Glomerular endothelial cell (primary cell): ENCODE measurements at regions not wholly inside any gene's neighbourhood (a gene's known extent, or its start where the extent isn't known, plus 50 kb on each side); places are given as distances from the start of the nearest gene placed in this dataset.

Experiments used
- DNase-seq: peaks from one replicate; pipeline ENCODE4 v3.0.0-alpha.2; 2011; ENCODE audit warnings: low read depth, low spot score; ENCODE audit errors: extremely low read depth

DNA sequence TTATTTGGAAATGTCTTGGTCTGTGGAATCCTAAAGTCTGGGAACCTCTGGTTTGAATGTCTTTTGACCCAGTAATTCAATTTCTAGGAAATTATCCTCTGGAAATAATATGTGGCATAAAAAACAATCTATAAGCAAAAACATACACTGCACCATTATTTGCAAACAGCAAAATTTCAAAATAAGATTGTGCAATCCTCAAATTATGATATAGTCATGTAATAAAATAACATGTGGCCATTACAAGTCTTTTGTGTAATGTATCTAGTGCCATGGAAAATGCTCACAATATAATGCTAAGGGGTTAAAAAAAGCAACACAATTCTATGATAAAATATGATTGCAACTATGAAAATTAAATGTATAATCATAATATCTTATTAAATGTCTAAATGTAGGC lies 312.9 kb upstream of the RUNX1 start:
- DNase-seq, result no peak

DNA sequence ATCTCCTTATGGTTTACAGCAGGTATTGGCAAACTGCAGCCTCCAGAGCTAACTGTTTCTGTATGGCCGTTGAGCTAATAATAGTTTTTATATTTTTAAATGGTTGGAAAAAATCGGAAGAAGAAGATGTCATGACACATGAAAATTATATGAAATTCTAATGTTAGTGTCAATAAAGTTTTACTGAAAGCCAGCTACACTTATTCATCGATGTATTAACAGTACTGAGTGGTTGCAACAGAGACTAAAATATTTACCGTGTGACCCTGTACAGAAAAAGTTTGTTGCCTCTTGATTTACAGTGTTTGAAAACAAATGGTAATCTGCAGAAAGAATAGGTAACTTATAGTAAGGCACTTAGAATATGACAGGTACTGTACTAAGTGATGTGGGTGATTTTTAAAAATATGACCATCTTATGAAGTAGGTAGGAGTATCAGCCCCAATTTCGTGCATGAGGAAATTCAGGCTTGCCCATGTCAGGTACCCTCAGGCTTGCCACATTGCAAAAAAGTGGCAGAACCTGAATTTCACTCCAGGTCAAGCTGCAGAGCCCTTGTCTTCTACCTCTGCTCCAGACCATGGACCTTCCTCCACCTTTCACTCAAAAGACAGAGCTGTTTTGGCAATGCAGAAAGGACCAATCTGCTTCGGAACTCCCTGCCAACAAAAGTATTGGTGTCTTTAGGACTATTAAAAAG lies 311.9 kb upstream of the RUNX1 start:
- DNase-seq, result no peak

DNA sequence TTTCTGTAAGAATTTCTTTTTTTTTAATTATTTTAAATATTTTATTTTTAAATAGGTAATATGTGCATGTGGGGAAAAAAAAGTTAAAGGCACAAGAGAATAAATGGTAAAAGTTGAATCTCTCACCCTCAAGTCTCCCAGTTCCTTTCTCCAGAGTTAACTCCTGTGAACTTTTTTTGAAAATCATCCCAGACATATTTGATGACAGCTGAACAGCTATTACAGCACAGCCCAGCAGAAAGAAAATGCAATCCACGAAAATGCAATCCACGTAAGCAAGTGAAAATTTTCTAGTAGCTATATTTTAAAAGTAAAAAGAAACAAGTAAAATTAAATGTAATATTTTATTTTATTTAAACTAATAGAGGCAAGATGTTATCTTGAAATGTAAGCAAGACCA lies 310.0 kb upstream of the RUNX1 start:
- no peak for DNase-seq

DNA sequence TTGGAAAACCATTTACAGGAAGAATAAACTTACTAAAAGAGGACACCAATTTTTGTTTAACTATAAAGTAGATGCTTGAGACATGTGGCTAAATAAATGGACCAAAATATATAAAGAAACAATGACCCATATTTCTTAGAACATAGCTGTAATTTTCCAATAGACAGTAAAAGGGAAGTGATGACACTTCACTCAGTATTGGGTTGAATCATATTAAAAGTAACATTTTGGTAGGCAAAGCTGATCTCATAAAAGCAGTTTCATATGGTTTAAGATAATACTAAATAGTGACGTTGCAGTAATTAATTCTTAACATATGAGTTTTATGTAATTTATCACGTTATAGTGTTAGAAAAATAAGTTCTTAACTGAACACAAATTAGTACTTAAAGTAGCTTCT lies 308.9 kb upstream of the RUNX1 start:
- DNase-seq, result no peak

DNA sequence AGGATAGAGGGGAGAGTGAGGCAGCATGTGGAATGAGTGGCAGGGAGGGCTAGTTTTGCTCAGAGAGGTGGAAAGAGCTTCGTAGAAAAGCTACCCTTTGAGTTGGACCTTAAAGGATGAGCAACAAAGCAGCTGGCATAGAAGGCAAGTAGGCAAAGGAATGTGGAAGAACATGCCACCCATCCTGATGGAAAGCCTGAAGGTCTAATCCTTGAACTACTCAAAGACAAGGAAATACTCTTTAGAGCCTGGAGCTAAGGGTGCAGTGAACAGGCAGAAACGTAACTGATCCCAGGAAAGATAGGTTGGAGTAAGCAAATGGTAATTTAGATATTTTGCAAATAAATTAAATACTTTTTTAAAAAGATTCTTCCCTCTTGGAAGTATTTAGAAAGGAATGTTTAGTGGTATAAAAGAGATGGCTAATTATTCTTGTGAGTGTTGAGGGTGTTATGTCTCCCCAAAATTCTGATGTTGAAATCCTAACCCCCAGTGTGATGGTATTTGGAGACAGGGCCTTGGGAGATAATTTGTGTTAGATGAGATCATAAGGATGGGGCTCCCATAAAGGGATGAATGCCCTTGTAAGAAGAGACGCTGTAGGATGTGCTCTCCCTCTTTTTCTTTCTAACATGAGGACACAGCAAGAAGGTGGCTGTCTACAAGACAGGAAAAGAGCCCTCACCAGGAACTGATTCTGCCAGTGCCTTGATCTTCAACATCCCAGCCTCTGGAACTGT lies 308.1 kb upstream of the RUNX1 start:
- no peak for DNase-seq

DNA sequence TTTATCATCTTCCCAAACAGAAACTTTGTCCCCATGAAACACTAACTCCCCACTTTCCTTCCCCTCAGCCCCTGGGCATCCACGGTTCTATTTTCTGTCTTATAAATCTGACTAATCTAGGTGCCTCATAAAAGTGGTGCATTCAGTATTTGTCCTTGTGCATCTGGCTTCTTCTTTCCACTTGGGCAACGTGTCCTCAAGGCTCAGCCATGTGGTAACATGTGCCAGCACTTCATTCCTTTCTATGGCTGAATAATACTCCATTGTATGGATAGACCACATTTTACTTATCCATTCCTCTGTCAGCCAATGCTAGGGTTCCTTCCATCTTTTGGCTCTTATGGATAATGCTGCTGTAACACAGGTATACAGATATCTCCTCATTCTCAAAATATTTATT lies 305.0 kb upstream of the RUNX1 start:
- no peak for DNase-seq

DNA sequence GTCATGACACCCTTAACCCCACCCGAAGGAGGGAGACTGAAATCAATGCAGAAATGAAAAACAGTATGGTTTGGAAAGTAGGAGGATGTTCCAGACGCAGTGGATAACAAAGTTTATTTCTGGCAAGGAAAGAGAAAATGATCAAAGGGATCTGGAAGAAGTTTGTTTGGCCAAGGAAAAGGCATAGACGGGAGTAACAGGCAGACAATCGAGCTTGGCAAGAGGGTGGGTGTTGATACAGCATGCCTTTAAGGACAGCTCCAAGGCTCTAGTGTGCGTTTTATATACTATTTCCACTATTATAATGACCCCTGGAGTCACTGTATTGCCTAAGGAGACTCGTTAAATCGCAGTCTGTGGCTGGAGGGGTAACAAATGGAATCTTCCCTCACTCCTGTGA lies 303.7 kb upstream of the RUNX1 start:
- no peak for DNase-seq

DNA sequence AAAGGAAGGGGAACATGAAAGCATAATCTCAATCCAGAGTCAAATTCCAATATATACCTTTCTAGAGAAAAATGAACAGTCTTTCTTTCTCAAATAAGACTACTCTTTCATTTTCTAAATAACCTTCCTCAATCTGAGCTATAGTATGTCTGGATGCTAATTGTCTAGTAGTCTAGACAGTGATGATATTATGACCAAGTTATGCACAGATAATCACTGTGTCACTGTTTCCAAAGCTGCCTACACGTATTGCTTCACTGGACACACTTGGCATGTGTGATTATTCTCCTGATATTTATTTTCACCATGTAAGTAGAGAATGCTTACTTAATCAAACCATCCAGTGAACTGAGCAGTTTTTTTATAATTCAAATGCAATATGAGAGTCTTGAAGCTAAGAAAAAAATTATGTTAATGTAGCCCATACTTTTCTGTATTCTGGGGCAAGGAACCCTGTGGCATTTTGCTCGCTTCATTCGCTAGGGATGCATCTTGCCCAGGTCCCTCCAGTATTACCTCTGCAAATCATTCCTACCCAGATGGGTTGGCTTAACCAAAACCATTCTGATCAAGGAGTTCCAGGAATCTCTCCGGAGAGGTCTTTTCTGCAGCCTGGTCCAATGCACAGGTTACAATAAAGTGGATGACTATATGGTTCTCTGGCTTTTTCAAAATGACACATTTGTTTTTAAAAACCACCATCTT lies 303.1 kb upstream of the RUNX1 start:
- no peak for DNase-seq

DNA sequence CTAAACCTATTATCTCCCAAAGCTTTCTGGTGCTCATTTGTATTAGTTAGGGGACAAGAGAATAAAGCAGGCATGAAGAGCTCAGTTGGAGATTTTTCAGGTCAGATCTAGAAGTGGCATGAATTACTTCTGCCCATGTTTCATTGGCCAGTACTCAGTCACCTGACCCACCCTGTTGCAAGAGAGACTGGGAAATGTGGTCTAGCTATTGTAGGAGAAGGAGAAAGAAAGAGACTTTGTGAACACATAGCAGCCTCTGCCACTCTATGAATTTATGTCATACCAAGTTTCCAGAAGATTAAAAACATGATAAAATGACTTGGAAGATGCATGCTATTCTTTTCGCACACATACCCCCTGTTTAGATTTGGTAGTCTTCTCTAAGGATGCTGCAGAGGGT lies 302.3 kb upstream of the RUNX1 start:
- DNase-seq, result no peak

DNA sequence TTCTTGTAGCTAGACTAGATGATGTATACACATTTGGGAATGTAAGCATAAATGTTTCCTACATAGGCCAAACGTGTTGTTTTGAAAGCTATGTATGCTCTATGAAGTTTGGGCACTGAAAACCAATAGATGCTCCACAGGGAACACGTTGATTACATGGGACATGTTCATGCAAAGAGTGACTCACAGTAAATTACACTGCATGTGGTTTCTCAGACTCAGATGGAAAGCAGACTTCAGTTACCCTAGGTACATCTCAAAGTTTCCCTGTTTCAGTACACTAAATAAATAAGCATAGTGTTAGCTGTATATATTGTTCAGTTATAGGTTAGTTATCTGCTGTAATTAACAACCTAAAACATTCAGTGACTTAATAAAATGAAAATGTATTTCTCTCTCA lies 301.9 kb upstream of the RUNX1 start:
- DNase-seq, result no peak

DNA sequence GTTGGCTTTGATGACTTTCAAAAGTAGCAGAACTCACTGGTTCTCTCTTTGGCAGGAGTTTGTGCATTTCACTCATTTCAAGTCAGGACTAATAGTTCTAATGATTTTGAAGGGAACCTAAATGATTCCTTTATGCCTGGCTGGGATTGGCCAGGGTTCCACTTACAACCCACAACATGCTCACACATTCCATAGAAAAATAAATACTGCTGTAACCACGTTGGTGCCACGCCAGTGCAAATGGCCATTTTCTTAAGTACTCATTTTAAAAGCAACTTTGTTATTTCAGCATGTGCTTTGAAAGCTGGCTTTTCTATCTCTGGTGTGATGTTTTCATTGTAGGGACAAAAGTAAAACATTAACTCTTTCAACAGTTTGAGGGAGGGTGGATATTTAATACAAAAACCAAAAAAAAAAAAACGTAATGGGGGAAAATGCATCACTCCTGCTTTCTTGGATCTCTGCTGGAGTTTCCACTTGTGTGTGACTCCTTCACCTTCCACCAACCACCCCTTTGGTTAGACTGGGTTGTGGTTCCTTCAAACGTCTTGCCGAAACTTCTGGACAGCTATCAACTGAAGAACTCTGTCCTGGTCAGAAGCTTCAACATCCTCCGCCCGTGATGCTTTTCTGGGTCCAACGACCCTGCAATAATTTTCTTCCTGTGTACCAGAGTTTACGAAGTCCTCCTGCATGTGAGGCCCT lies 300.4 kb upstream of the RUNX1 start:
- DNase-seq, result no peak

DNA sequence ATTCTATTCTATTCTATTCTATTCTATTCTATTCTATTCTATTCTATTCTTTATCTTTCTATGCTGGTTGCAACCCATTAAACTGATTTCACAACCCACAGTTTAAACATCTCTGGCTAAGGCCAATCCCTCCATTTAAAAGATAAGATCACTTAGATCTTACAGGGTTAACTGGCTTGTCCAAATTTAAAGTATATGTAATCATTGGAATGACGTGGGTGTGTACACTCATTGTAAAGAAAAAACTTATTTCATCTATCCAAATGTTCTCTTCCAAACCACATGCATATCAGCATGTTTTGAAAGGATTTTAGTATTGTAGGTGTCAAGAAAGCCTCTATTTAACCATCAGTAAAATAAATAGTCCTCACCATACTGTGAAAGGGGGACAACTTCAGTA lies 299.6 kb upstream of the RUNX1 start:
- DNase-seq, result no peak

DNA sequence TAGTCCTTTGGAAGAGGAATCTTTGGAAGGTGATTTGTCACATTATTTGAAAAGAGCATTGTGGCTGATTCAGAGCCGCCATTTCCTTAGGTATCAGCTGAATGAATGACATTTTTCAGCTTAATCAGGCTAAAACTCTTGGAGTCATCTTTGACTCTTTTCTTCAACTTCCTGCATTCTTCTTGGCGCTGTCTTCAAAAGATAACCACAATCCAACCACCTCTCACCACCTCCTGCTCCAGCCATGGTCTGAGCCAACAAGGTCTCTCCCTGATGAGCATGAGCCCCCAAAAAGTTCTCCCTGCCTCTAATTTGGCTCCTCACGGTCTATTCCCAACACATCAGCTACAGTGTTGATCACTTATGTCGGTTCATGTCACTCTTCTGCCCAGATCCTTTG lies 297.6 kb upstream of the RUNX1 start:
- DNase-seq, result no peak

DNA sequence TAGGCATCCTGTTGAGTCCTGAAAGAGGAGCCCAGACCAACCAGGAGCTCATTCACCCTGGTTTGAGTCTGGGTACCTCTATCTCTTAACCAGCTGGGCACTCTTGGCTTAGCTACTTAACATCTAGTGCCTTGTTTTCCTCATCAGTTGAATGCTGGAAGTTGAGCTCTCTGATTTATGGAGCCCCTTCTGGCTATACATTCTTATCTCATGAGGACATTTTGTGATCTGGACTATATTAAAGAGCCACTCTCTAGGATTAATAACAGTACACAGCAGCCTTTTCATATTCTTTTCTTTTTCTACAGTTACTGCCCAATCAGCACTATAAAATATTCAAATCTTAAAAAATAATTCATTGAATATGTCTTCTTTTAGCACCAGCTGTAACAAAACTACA lies 296.9 kb upstream of the RUNX1 start:
- no peak for DNase-seq

DNA sequence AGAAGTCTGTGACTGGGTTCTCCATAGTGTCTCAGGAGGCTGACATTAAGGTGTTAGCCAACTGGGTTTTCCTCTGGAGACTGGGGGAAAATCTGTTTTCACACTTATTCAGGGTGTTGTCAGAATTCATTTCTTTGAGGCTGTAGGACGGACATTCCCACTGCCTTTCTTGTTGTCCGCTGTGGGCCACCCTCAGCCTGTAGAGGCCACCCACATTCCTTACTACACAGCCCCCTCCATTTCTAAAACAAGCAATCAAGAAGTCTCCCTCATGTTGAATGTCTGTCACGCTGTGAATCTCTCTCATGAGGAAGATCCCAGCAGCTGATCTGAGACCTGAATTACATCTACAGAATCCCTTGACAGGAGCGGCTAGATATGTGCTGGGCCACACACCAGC lies 295.5 kb upstream of the RUNX1 start:
- no peak for DNase-seq

DNA sequence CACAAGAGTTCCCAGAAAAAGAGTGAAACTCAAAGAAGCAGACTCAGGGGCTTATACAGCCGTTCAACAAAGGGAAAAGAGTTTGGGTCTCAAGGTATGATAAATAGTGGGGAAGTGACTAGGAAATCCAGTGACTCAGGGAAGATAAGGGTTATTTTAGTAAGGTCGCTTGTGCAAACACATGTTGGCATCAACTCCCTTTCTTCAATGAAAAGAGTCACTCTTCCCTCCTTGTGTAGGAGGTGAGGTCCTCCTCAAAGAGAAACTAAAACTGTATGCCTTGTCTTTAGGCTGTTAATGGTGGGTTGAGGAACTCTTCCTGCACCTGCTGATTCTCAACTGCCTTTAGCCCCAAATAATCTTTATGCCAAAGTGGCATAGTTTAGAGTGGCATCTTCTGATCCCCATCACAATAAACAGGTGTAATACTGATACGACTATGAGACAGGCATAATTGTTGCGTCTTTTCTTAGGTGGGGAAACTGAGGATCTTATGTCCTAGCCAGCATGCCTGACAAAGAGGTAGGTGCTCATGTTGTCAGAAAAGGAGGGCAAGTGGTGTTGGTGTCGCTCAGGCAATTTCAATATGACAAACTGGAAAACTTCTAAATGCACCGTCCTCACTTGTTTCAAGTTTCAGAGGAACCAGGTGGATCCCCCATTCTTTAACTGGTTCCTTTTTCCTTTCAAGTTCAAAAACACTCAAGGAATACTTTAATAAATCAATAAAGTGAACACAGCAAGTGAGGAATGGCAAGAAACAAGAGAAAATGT lies 294.1 kb upstream of the RUNX1 start:
- DNase-seq, result no peak

DNA sequence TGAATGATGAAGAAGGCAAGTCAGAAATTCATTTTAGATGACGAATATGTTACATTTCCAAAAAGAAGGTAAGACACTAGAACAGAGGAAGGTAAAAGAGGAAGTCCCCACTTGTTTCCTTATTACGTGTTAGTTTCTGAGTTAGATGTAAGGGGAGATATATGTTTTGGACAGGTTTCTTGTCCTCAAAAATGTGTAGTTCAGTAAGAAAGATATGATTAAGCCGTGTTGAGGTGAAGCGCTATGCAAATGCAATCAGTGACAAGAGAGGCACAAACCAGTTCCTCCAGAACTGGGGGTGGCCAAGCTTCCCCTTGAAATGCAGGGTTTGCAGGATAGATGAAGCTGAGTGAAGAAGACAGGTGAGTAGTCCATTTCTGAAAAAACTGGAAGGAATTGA lies 293.3 kb upstream of the RUNX1 start:
- no peak for DNase-seq

DNA sequence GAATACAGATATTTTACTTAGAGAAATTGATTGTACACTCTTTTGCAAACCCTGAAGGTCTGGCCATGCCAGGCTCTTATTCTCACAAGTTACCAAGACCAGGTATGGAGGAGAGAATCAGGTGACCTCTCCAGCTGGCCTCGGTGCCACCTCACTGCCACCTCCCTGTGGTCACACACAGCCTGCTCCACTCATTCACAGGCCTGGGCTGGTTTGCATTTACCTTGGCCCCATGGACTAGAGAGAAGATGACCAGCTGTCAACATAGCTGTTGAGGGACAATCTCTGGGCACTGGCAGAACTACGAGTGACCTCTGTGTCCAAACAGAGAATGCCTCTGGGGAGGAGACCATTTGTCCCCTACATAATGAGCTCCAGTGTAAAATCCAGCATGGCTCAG lies 291.2 kb upstream of the RUNX1 start:
- DNase-seq, result no peak

DNA sequence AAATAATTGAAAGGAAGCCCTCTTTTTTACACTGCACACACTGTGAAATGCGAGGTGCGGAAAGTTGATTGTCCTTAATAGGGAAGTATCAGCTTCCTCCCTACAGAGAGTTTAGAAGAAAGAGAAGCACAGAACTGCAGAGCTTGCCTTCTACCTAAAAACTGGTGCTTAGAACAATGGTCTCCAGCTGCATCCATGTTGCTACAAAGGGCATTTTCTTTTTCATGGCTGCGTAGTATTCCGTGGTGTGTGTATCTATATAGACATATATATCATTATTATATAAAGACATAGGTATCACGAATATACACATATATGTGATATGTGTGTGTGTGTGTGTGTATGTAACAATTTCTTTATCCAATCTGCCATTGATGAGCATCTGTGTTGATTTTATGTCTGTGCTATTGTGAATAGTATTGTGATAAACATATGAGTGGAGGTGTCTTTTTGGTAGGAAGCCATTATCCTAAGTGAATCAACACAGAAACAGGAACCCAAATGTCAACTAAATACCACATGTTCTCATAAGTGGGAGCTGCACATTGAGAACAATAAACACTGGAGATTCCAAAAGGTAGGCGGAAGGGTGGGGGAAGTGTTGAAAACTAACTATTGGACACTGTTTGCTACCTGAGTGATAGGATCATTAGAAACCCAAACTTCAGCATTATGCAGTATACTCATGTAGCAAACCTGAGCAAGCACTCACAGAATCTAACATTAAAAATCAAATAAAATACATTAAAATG lies 290.0 kb upstream of the RUNX1 start:
- no peak for DNase-seq

DNA sequence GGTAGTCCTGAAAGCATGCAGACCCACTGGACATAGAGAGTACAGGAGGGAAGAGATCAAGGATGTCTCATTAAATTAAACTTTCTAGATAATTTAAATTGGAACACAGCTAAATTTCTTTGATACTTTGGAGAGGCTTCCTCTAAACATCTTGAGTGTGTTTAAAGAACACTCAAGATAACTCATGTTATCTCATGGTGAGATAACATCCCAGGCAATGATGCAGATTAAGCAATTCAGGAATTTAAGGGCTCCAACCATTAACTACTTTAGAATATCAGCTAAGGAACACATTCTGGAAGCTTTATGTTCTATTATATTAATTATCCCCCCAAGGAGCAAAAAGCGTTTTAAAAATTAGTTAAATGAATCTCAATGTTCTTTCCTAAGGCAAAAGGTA lies 289.2 kb upstream of the RUNX1 start:
- no peak for DNase-seq
